Esophagus squamous epithelium (tissue), 4 donors: ENCODE measurements at regions not wholly inside any gene's neighbourhood (a gene's known extent, or its start where the extent isn't known, plus 50 kb on each side); places are given as distances from the start of the nearest gene placed in this dataset.

Experiments used
- CTCF ChIP-seq, 6 experiments: fragments of 450-650 bp in 4 of 6; fragments of 200-600 bp in 2 of 6; sonication (generic) in 2 of 6; IDR thresholded peaks; one replicate each; pipeline ENCODE4 v1.5.1; 2016 to 2019; ENCODE audit warnings: antibody characterized with exemption in 6 of 6, mild to moderate bottlenecking in 4 of 6, moderate library complexity in 4 of 6
- POLR2A ChIP-seq, 4 donors: fragments of 450-650 bp; IDR thresholded peaks; one replicate each; pipeline ENCODE4 v1.6.1; 2017; ENCODE audit warnings: antibody characterized with exemption in 4 of 4, mild to moderate bottlenecking in 4 of 4, moderate library complexity in 3 of 4

- TF ChIP-seq CTCF (IDR thresholded peaks at IDR 0.05) (no peak), POLR2A (IDR thresholded peaks at IDR 0.05) (no peak)
Measured at GRCh38 chr16:88130681-88131080, 179.4 kb downstream of the BANP start.
